IMR-90 (cell line): ENCODE measurements at regions not wholly inside any gene's neighbourhood (a gene's known extent, or its start where the extent isn't known, plus 50 kb on each side); places are given as distances from the start of the nearest gene placed in this dataset.
A peak's percentile ranks its signal among the peaks of the same experiment; 100 is the strongest.

Experiments used
- ATAC-seq: fragments of 200-7000 bp; cut with Tn5 transposase; 2 replicates; pipeline ENCODE4 v1.9.1; 2020; ENCODE audit warnings: low read depth, mild to moderate bottlenecking, moderate library complexity
- BruUV-seq: library from RNA; stranded (reverse); fragments of 400-500 nt; replicated peaks from 2 replicates; lab custom pipeline; 2021; lab: Mats Ljungman, UMichigan
- CTCF ChIA-PET: fragments of 300-600 bp; formaldehyde crosslinking; extraction: SDS; loops from one replicate; lab custom pipeline; 2021; ENCODE audit warnings: antibody characterized with exemption; lab: Yijun Ruan, JAX
- POLR2A ChIA-PET: fragments of 300-600 bp; sonication (Branson Sonifier 250); formaldehyde crosslinking; loops from one replicate; lab custom pipeline; 2022; ENCODE audit warnings: antibody characterized with exemption; ENCODE audit not compliant: unreplicated experiment; lab: Charles Lee
- DNase-seq: peaks from one replicate; pipeline ENCODE4 v3.0.0; 2013
- H2AFZ ChIP-seq: replicated peaks from 2 replicates; pipeline ENCODE3; 2013; ENCODE audit warnings: low read length, mild to moderate bottlenecking; ENCODE audit not compliant: poor library complexity
- H2AK5ac ChIP-seq: 2 replicates; pipeline ENCODE4 v1.6.1; 2013; ENCODE audit warnings: low read depth, low read length, inconsistent platforms
- H2AK9ac ChIP-seq: replicated peaks from 2 replicates; pipeline ENCODE3; 2013; ENCODE audit warnings: mild to moderate bottlenecking, low read depth, low read length, moderate library complexity; ENCODE audit not compliant: poor library complexity
- H2BK120ac ChIP-seq: 2 replicates; pipeline ENCODE4 v1.6.1; 2013; ENCODE audit warnings: low read depth, low read length, inconsistent platforms
- H2BK15ac ChIP-seq: 3 replicates; pipeline ENCODE4 v1.6.1; 2013; ENCODE audit warnings: low read depth, low read length, inconsistent platforms
- H2BK20ac ChIP-seq: 2 replicates; pipeline ENCODE4 v1.6.1; 2013; ENCODE audit warnings: low read depth, mild to moderate bottlenecking, inconsistent platforms, low read length, moderate library complexity
- H2BK5ac ChIP-seq: 2 replicates; pipeline ENCODE4 v1.6.1; 2013; ENCODE audit warnings: mild to moderate bottlenecking, low read depth, low read length, inconsistent platforms; ENCODE audit not compliant: poor library complexity, severe bottlenecking
- H3K14ac ChIP-seq: replicated peaks from 2 replicates; pipeline ENCODE4 v1.6.1; 2013; ENCODE audit warnings: low read depth, low read length, inconsistent platforms
- H3K18ac ChIP-seq: 2 replicates; pipeline ENCODE4 v1.6.1; 2013; ENCODE audit warnings: low read depth, low read length, control low read depth
- H3K23ac ChIP-seq: 2 replicates; pipeline ENCODE4 v1.6.1; 2013; ENCODE audit warnings: low read depth, low read length, inconsistent platforms
- H3K27ac ChIP-seq: 2 replicates; pipeline ENCODE4 v1.5.1; 2013; ENCODE audit warnings: mild to moderate bottlenecking, control low read depth, low read length; ENCODE audit not compliant: insufficient read depth
- H3K27me3 ChIP-seq: 2 replicates; pipeline ENCODE4 v1.6.1; 2013; ENCODE audit warnings: low read length; ENCODE audit not compliant: control insufficient read depth, insufficient read depth
- H3K36me3 ChIP-seq: 2 replicates; pipeline ENCODE4 v1.6.1; 2013; ENCODE audit warnings: low read length, mixed read lengths; ENCODE audit not compliant: control insufficient read depth, insufficient read depth
- H3K4ac ChIP-seq: 2 replicates; pipeline ENCODE4 v1.6.1; 2013; ENCODE audit warnings: low read depth, low read length, inconsistent platforms
- H3K4me1 ChIP-seq: 2 replicates; pipeline ENCODE4 v1.6.1; 2013; ENCODE audit warnings: low read length, mixed read lengths; ENCODE audit not compliant: control insufficient read depth, insufficient read depth
- H3K4me2 ChIP-seq: 2 replicates; pipeline ENCODE4 v1.6.1; 2013; ENCODE audit warnings: low read depth, mild to moderate bottlenecking, control low read depth, low read length, moderate library complexity
- H3K4me3 ChIP-seq: 2 replicates; pipeline ENCODE4 v1.5.1; 2013; ENCODE audit warnings: low read depth, mild to moderate bottlenecking, control low read depth, low read length, moderate library complexity; ENCODE audit not compliant: insufficient read depth
- H3K56ac ChIP-seq: 2 replicates; pipeline ENCODE4 v1.6.1; 2013; ENCODE audit warnings: low read length, inconsistent platforms; ENCODE audit not compliant: insufficient read depth; ENCODE audit errors: extremely low read depth
- H3K79me1 ChIP-seq, 2 experiments: 2 replicates each; pipeline ENCODE4 v1.6.1; 2013; ENCODE audit warnings: low read length in 2 of 2, inconsistent platforms in 1 of 2, low read depth in 1 of 2
- H3K9ac ChIP-seq: 2 replicates; pipeline ENCODE4 v1.6.1; 2013; ENCODE audit warnings: low read depth, low read length, control low read depth
- H3K9me1 ChIP-seq: 2 replicates; pipeline ENCODE4 v1.6.1; 2013; ENCODE audit warnings: low read length, inconsistent platforms; ENCODE audit not compliant: insufficient read depth
- H3K9me3 ChIP-seq: 2 replicates; pipeline ENCODE4 v1.6.1; 2013; ENCODE audit warnings: low read length; ENCODE audit not compliant: control insufficient read depth, insufficient read depth
- H4K20me1 ChIP-seq: 2 replicates; pipeline ENCODE4 v1.6.1; 2013; ENCODE audit warnings: low read length, inconsistent platforms; ENCODE audit not compliant: insufficient read depth
- H4K5ac ChIP-seq: 2 replicates; pipeline ENCODE4 v1.6.1; 2013; ENCODE audit warnings: mild to moderate bottlenecking, low read depth, low read length, control low read depth
- H4K8ac ChIP-seq, 2 experiments: 2 replicates each; pipeline ENCODE4 v1.6.1; 2013; ENCODE audit warnings: low read depth in 2 of 2, low read length in 2 of 2, control low read depth in 1 of 2, inconsistent platforms in 1 of 2
- H4K91ac ChIP-seq: 2 replicates; pipeline ENCODE4 v1.6.1; 2013; ENCODE audit warnings: low read depth, low read length, inconsistent platforms; ENCODE audit not compliant: insufficient read depth
- BHLHE40 ChIP-seq: fragments of 150-350 bp; IDR thresholded peaks from 2 replicates; pipeline ENCODE4 v1.6.1; 2016; ENCODE audit warnings: mild to moderate bottlenecking, low read depth, low read length
- CEBPB ChIP-seq: IDR thresholded peaks from 2 replicates; pipeline ENCODE4 v1.6.1; 2012; ENCODE audit warnings: low read depth, low read length, improper control_type of control experiment
- CHD1 ChIP-seq: IDR thresholded peaks from 2 replicates; pipeline ENCODE4 v1.6.1; 2012; ENCODE audit warnings: low read depth, low read length, improper control_type of control experiment
- CTCF ChIP-seq: conservative IDR thresholded peaks from 2 replicates; pipeline ENCODE4 v1.5.1; 2012; ENCODE audit warnings: mild to moderate bottlenecking, low read depth, low read length, improper control_type of control experiment
- ELK1 ChIP-seq: fragments of 150-350 bp; IDR thresholded peaks from 2 replicates; pipeline ENCODE4 v1.6.1; 2016; ENCODE audit warnings: low read depth, mild to moderate bottlenecking, low read length, moderate library complexity, borderline replicate concordance
- FOS ChIP-seq: fragments of 150-350 bp; IDR thresholded peaks from 2 replicates; pipeline ENCODE4 v1.6.1; 2016; ENCODE audit warnings: low read depth, low read length
- MAFK ChIP-seq: IDR thresholded peaks from 2 replicates; pipeline ENCODE4 v1.6.1; 2012; ENCODE audit warnings: low read depth, low read length, improper control_type of control experiment
- MAZ ChIP-seq: IDR thresholded peaks from 2 replicates; pipeline ENCODE4 v1.6.1; 2012; ENCODE audit warnings: low read depth, mild to moderate bottlenecking, low read length, improper control_type of control experiment, moderate library complexity, borderline replicate concordance
- MXI1 ChIP-seq: IDR thresholded peaks from 2 replicates; pipeline ENCODE4 v1.6.1; 2012; ENCODE audit warnings: low read depth, mild to moderate bottlenecking, low read length, moderate library complexity, borderline replicate concordance
- NFE2L2 ChIP-seq: fragments of 150-350 bp; IDR thresholded peaks from 2 replicates; pipeline ENCODE4 v1.6.1; 2016; ENCODE audit warnings: low read depth, mild to moderate bottlenecking, low read length
- POLR2A ChIP-seq: IDR thresholded peaks from 2 replicates; pipeline ENCODE4 v1.6.1; 2012; ENCODE audit warnings: mild to moderate bottlenecking, low read depth, low read length
- RAD21 ChIP-seq: IDR thresholded peaks from 2 replicates; pipeline ENCODE4 v1.6.1; 2012; ENCODE audit warnings: low read length, improper control_type of control experiment
- RFX5 ChIP-seq: IDR thresholded peaks from 2 replicates; pipeline ENCODE4 v1.8.0; 2012; ENCODE audit warnings: low read depth, mild to moderate bottlenecking, low read length, moderate library complexity
- SMC3 ChIP-seq: fragments of 150-350 bp; IDR thresholded peaks from 2 replicates; pipeline ENCODE4 v1.6.1; 2016; ENCODE audit warnings: low read depth, mild to moderate bottlenecking, antibody characterized with exemption, low read length, moderate library complexity
- USF2 ChIP-seq: fragments of 150-350 bp; IDR thresholded peaks from 2 replicates; pipeline ENCODE4 v1.6.1; 2017; ENCODE audit warnings: mild to moderate bottlenecking, antibody characterized with exemption, low read length, low read depth
- WGBS, 2 experiments: methylation state at CpG; one replicate each; pipeline versions ENCODE4 v1.1.5 to v1.1.7; 2013; ENCODE audit warnings: missing lambda C conversion rate in 2 of 2; ENCODE audit not compliant: insufficient read length in 1 of 2; ENCODE audit errors: extremely low coverage in 2 of 2; 5-methylcytosine and 5-hydroxymethylcytosine counted together
- dilution Hi-C: fragments of 300-500 bp; cut with HindIII; formaldehyde crosslinking; loops from one replicate; pipeline ENCODE4 v1.14.3; 2018; ENCODE audit warnings: low sequenced_read_pairs; ENCODE audit not compliant: unreplicated experiment
- in situ Hi-C: fragments of 300-500 bp; cut with MboI; formaldehyde crosslinking; loops from 3 replicates; pipeline ENCODE4 v1.14.3; 2019; ENCODE audit warnings: low sequenced_read_pairs, inconsistent platforms, mixed read lengths
- intact Hi-C: fragments of 100-400 bp; cut with micrococcal nuclease; formaldehyde crosslinking; loops from 2 replicates; pipeline ENCODE4 v1.10.0; 2022

- Histone ChIP-seq H3K18ac (peak overlapping the region; percentile 42), H3K4me2 (no peak overlapping the region), H3K23ac (peak overlapping the region; percentile 39; the same call in 1 of the 2 replicates), H3K9me3 (no peaks in the 10 kb centered on the region), H4K20me1 (no peaks in the 10 kb centered on the region), H2BK120ac (peak overlapping the region; percentile 95; the same call in 1 of the 2 replicates), H4K5ac (no peak overlapping the region), H3K4me1 (peaks cover 17% of the 10 kb centered on the region), H2AFZ (no peak overlapping the region), H2BK20ac (peak overlapping the region; percentile 90), H4K91ac (peak overlapping the region; percentile 37; the same call in 1 of the 2 replicates), H3K27ac (no peak overlapping the region), H3K56ac (no peak overlapping the region), H3K27me3 (no peaks in the 10 kb centered on the region), H3K36me3 (no peaks in the 10 kb centered on the region), H2AK5ac (peak overlapping the region; percentile 65; the same call in 1 of the 2 replicates), H2BK15ac (peak overlapping the region; percentile 68; the same call in 2 of the 3 replicates), H3K79me1 (peaks cover 3 to 18% of the 10 kb centered on the region in 2 experiments; a peak in 3 of 4 replicates), H4K8ac (no peak overlapping the region), H2AK9ac (no peak overlapping the region), H3K4me3 (no peak overlapping the region), H3K9ac (no peak overlapping the region), H2BK5ac (no peak overlapping the region), H3K14ac (peak overlapping the region; percentile 24; the same call in 1 of the 2 replicates), H3K9me1 (peaks cover 3% of the 10 kb centered on the region; the same call in 1 of the 2 replicates), H3K4ac (peak overlapping the region; percentile 64)
- in situ Hi-C loops = loop anchor here (5.0 kb wide), 1 partner anchor 102 kb away; no protein-coding TSS in a partner anchor
- DNase-seq (no peak), ATAC-seq (no peak)
- dilution Hi-C loops = no loop called here
- 90% methylated on average over 2 of the region's 5 CpGs; no CpG with 5 or more reads in 1 of the 2 experiments for WGBS, 2 experiments
- ChIA-PET CTCF (no interaction called here), POLR2A (no interaction called here)
- no peak for TF ChIP-seq USF2
- TF ChIP-seq CEBPB = no peak
- no peak for TF ChIP-seq MAZ
- no peak for TF ChIP-seq ELK1
- no peak for TF ChIP-seq MAFK
- TF ChIP-seq RAD21 = no peak
- TF ChIP-seq SMC3 = no peak
- no peak for TF ChIP-seq FOS
- no peak for TF ChIP-seq POLR2A
- TF ChIP-seq BHLHE40 = no peak
- no peak for TF ChIP-seq CHD1
- TF ChIP-seq CTCF = no peak
- no peak for TF ChIP-seq MXI1
- TF ChIP-seq RFX5 = no peak
- TF ChIP-seq NFE2L2 = no peak
- no TSS peak for BruUV-seq
- intact Hi-C loops = no loop called here
Observed at GRCh38 chr2:150594299-150594698, 106.8 kb upstream of the RND3 start.
